ENCODE measurements at regions not wholly inside any gene's neighbourhood (a gene's known extent, or its start where the extent isn't known, plus 50 kb on each side); places are given as distances from the start of the nearest gene placed in this dataset.

DNA sequence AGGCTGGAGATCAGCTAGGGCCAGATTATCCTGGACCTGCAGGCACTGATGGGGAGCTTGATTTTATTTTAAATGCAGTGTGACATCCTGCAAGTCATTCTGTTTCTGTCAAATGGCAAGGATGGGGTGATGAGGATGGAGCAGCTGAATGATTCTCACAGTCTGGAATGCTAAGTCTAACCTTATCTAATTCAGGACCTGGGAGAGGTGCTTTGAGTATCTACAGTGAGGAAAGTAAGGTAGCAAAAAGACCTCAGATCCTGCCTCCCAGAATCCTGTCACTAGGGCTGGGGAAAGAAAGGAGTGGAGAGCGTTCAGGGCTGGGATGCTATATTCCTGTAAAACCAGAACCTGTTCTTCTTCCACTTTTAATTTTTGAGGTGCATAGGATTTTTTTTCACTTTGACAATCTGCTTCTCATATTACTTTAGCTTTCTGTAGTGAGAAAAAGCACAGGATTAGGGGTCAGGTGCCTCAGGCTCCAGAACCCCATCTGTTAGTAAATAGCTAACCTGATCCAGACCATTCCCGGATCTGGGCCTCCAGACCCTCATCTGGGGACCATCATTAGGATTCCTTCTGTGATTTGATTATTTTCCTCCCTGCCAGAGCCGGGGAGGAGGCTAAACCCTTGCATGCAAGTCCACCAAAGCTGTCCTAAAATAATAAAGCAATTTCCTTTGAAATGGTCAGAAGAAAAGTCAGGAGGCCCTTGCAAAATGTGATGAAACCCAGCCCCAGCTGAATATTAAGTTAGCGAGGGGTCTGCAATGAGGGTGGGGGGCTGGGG lies 54.7 kb downstream of the ASCL1 start:
- no peak for TF ChIP-seq EZH2 (IDR thresholded peaks at IDR 0.05; ENCODE audit: borderline replicate concordance, insufficient read depth, low read depth, low read length, poor library complexity, severe bottlenecking)
- TF ChIP-seq, protein P1, sequence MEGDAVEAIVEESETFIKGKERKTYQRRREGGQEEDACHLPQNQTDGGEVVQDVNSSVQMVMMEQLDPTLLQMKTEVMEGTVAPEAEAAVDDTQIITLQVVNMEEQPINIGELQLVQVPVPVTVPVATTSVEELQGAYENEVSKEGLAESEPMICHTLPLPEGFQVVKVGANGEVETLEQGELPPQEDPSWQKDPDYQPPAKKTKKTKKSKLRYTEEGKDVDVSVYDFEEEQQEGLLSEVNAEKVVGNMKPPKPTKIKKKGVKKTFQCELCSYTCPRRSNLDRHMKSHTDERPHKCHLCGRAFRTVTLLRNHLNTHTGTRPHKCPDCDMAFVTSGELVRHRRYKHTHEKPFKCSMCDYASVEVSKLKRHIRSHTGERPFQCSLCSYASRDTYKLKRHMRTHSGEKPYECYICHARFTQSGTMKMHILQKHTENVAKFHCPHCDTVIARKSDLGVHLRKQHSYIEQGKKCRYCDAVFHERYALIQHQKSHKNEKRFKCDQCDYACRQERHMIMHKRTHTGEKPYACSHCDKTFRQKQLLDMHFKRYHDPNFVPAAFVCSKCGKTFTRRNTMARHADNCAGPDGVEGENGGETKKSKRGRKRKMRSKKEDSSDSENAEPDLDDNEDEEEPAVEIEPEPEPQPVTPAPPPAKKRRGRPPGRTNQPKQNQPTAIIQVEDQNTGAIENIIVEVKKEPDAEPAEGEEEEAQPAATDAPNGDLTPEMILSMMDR (IDR thresholded peaks at IDR 0.05) = no peak
